Activated CD4-positive, alpha-beta memory T cell treated with anti-CD3 and anti-CD28 coated beads for 36 hours (primary cell): ENCODE measurements at regions not wholly inside any gene's neighbourhood (a gene's known extent, or its start where the extent isn't known, plus 50 kb on each side); places are given as distances from the start of the nearest gene placed in this dataset.
"Not testable (repeated sequence)": the region's sequence is repeated elsewhere in the genome, so short reads cannot be mapped to it uniquely, and the experiment has no call there.

ENCODE experiments used
- CTCF ChIA-PET: fragments of 350-600 bp; sonication (Branson Sonifier 250); formaldehyde crosslinking; loops from one replicate; lab custom pipeline; 2021; ENCODE audit warnings: antibody characterized with exemption, inconsistent platforms; lab: Charles Lee
- POLR2A ChIA-PET: fragments of 350-600 bp; sonication (Branson Sonifier 250); formaldehyde crosslinking; loops from one replicate; lab custom pipeline; 2021; ENCODE audit warnings: antibody characterized with exemption; lab: Charles Lee
- DNase-seq: peaks from one replicate; pipeline ENCODE4 v3.0.0-alpha.2; 2020
- H3K27ac Mint-ChIP-seq: one replicate; pipeline ENCODE4 v1.8.0; 2021; ENCODE audit warnings: mixed read lengths
- H3K27me3 Mint-ChIP-seq: one replicate; pipeline ENCODE4 v1.8.0; 2021; ENCODE audit warnings: mixed read lengths
- H3K36me3 Mint-ChIP-seq: one replicate; pipeline ENCODE4 v1.8.0; 2021; ENCODE audit warnings: mixed read lengths
- H3K4me1 Mint-ChIP-seq: one replicate; pipeline ENCODE4 v1.8.0; 2021; ENCODE audit warnings: low read depth, mixed read lengths
- H3K4me3 Mint-ChIP-seq: one replicate; pipeline ENCODE4 v1.8.0; 2021; ENCODE audit warnings: mild to moderate bottlenecking, mixed read lengths
- H3K9me3 Mint-ChIP-seq: one replicate; pipeline ENCODE4 v1.8.0; 2021; ENCODE audit warnings: mixed read lengths
- intact Hi-C: fragments of 100-400 bp; cut with micrococcal nuclease; formaldehyde crosslinking; loops from one replicate; pipeline ENCODE4 v1.15.1; 2023

DNA sequence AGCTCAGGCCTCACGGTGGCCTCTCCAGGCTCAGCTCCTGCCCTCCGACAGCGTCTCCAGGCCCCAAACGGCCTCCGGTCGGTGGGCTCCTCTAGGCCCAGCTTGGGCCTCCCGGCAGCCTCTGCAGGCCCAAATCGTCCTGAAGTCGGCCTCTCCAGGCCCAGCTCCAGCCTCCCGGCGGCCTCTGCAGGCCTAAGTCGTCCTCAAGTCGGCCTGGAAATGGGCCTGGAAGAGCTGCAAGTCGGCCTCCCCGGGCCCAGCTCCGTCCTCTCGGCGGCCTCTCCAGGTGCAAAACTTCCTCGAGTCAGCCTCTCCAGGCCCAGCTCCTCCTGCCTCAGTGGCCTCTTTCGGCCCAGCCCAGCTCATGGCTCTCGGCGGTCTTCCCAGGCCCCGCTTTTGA is 156.2 kb upstream of the CDK13 start:
- H3K27ac Mint-ChIP-seq, DNase-seq, H3K9me3 Mint-ChIP-seq, H3K4me3 Mint-ChIP-seq, H3K27me3 Mint-ChIP-seq, H3K4me1 Mint-ChIP-seq, CTCF ChIA-PET, intact Hi-C loops, POLR2A ChIA-PET: not testable (repeated sequence)
- H3K36me3 Mint-ChIP-seq, result peaks cover 15% of the 10 kb centered on the region

DNA sequence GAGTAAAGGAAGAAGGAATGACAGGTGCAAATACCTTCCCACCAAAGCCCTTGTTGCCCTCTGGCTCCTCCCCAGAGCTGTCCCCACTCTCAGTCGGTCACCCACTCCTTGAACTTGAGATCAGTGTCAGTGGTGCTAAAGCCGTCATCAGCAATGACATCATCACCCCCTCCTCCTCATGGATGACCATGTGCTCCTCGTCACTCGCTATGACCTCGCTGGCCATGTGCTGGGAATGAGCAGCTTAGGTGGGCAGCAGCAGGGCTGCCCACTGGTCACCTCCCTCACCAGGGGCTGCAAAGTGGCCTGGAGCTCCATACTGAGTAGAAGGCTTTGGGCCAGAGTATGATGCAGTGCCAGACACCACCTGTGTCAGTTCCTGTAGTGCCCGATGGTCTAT is 153.1 kb upstream of the CDK13 start:
- intact Hi-C loops, H3K9me3 Mint-ChIP-seq, POLR2A ChIA-PET, H3K4me3 Mint-ChIP-seq, H3K27ac Mint-ChIP-seq, CTCF ChIA-PET, DNase-seq, H3K27me3 Mint-ChIP-seq, H3K4me1 Mint-ChIP-seq, H3K36me3 Mint-ChIP-seq: not testable (repeated sequence)

DNA sequence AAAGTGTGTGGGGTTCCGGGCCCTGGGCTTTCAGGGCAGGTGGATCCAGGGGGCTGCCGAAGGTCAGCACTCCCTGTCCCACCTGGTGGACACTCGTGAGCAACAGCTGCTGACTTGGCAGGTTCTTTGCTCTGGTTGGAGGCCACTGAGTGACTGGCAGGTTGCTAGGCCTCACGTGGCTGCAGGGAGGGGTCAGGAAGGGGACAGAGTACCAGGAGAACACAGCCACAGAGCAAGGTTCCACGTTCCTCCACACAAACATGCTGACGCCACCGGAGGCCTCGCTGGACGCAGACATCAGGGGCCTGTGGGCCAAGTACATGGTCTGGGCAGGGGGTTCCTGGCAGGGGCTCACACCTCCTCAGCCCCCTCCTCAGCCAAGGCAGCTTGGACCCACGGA is 152.0 kb upstream of the CDK13 start:
- H3K27me3 Mint-ChIP-seq, H3K4me3 Mint-ChIP-seq, DNase-seq, POLR2A ChIA-PET, H3K36me3 Mint-ChIP-seq, H3K27ac Mint-ChIP-seq, H3K9me3 Mint-ChIP-seq, CTCF ChIA-PET, H3K4me1 Mint-ChIP-seq, intact Hi-C loops: not testable (repeated sequence)

DNA sequence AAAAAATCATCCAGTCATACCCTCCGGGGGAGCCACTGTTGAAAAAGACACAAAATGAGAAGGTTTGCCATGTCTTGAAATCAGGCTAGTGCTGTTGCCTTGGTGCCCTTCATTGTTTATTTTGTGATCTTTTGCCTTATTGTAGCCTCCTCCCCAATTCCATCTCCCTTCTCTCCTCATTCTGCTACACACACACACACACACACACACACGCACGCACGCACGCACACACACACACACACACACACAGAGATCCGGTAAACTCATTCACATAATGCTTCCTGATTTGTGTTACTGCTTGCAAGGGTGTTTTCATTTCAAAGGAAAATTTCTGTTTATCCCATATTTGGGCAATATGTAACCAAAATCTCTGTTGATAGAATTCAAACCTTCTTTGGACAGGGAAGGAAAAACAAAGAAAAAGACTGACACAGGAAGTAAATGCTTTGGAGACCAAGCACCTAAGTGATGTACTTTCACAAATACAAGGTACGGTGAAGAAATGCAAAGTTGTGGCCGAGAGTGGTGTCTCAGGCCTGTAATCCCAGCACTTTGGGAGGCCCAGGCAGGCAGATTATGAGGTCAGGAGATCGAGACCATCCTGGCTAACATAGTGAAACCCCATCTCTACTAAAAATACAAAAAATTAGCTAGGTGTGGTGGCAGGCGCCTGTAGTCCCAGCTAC is 141.1 kb upstream of the CDK13 start:
- Mint-ChIP-seq H3K36me3 (no peaks in the 10 kb centered on the region), H3K27me3 (peaks cover 10% of the 10 kb centered on the region), H3K27ac (no peak overlapping the region), H3K4me3 (no peak overlapping the region), H3K4me1 (no peaks in the 10 kb centered on the region), H3K9me3 (no peaks in the 10 kb centered on the region)
- intact Hi-C loops, result no loop called here
- POLR2A ChIA-PET, result no interaction called here
- DNase-seq, result no peak
- CTCF ChIA-PET, result interaction anchor here (1.1 kb wide), 1 partner anchor 228 kb away, joined by 3 read pairs; no protein-coding TSS in a partner anchor

DNA sequence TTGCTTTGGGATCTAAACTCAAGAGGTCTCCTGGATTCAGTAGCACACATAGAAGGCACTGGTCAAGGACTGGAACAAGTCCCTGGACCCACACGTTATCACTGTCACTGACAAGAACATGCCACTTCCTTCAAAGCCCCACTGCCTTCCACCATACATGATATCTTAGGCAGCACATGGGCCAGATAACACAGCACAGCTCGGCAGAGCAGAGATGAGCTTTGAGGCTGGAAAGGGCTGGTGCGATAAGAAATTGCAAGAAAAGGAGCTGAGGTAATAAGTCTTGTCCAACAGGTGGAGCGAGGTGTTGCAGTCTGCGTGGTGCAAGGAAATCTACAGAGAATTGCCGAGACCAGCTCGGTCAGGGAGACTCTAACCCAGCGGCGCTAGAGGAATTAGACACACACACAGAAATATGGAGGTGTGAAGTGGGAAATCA is 139.8 kb upstream of the CDK13 start:
- Mint-ChIP-seq H3K27ac (no peak overlapping the region), H3K27me3 (peaks cover 14% of the 10 kb centered on the region), H3K4me1 (no peaks in the 10 kb centered on the region), H3K9me3 (no peaks in the 10 kb centered on the region), H3K4me3 (no peak overlapping the region), H3K36me3 (no peaks in the 10 kb centered on the region)
- CTCF ChIA-PET, result no interaction called here
- intact Hi-C loops, result no loop called here
- POLR2A ChIA-PET, result no interaction called here
- no peak for DNase-seq

DNA sequence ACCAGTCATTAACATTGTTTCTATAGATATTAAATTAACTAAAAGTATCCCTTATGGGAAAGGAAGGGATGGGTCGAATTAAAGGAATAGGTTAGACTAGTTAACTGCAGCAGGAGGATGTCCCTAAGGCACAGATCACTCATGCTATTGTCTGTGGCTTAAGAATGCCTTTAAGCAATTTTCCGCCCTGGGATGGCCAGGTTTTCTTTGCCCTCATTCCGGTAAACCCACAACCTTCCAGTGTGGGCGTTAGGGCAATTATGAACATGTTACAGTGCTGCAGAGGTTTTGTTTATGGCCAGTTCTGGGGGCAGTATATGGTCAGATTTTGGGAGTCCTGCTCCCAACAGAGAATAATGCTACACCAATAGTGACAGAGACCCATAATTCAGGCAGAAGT is 139.3 kb upstream of the CDK13 start:
- Mint-ChIP-seq H3K36me3 (no peaks in the 10 kb centered on the region), H3K4me1 (no peaks in the 10 kb centered on the region), H3K9me3 (no peaks in the 10 kb centered on the region), H3K27me3 (peaks cover 18% of the 10 kb centered on the region), H3K27ac (no peak overlapping the region), H3K4me3 (no peak overlapping the region)
- CTCF ChIA-PET, result no interaction called here
- intact Hi-C loops, result no loop called here
- DNase-seq, result no peak
- POLR2A ChIA-PET, result no interaction called here

DNA sequence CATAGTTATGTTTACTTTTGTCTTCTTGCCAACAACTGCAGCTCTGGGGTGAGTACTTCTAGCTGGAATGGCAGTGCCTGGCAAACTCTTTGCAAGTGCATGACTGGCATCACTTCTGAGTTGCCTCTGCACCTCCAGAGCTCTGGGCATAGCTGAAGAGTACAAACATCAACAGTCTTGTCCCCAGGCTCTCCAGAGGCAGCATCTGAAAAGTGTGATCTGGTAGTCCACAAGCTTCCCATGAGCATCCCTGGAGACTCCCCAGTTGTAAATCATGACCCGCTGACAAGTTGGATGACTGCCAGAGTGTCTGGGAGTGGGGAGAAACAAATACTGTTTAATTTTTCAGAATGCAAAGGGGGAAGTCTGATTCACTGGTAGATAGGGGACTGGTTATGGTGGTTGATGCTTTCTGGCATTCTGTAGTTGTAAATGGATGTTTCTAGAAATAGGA is 138.9 kb upstream of the CDK13 start:
- no peaks in the 10 kb centered on the region for H3K4me1 Mint-ChIP-seq
- intact Hi-C loops, result no loop called here
- no peak for DNase-seq
- ChIA-PET POLR2A (no interaction called here), CTCF (interaction anchor here (0.6 kb wide), 1 partner anchor 85 kb away, joined by 3 read pairs; no protein-coding TSS in a partner anchor)
- no peak overlapping the region for H3K4me3 Mint-ChIP-seq
- no peaks in the 10 kb centered on the region for H3K36me3 Mint-ChIP-seq
- no peaks in the 10 kb centered on the region for H3K9me3 Mint-ChIP-seq
- no peak overlapping the region for H3K27ac Mint-ChIP-seq
- peaks cover 20% of the 10 kb centered on the region for H3K27me3 Mint-ChIP-seq

DNA sequence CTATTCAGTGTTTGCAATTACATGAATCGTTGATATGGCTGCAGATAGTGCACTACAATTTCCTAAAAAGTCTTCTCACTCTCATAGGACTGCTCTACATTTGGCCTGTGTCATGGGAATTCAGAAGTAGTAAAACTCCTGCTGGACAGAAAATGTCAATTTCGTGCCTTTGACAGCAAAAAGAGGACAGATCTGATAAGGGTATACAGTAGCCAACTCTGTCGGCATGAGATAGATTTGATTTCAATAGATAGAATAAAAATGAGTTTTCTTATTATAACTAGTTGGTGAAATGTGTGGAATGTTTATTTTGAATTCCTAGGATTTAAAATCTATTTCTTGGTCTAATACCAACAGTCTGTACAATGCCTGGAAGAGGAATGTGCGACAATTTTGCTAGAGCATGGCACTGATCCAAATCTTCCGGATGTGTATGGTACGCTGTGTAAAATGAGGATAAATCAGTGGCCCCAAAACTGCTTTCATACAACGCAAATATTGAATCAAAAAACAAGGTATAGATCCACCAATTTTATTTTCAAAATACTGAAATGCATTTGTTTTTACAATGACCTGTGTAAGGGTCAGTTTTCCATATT is 133.5 kb upstream of the CDK13 start:
- Mint-ChIP-seq H3K27ac (no peak overlapping the region), H3K4me1 (no peaks in the 10 kb centered on the region), H3K36me3 (no peaks in the 10 kb centered on the region), H3K27me3 (peaks cover 21% of the 10 kb centered on the region), H3K4me3 (no peak overlapping the region), H3K9me3 (no peaks in the 10 kb centered on the region)
- intact Hi-C loops, result no loop called here
- no peak for DNase-seq
- CTCF ChIA-PET, result no interaction called here
- POLR2A ChIA-PET, result no interaction called here

DNA sequence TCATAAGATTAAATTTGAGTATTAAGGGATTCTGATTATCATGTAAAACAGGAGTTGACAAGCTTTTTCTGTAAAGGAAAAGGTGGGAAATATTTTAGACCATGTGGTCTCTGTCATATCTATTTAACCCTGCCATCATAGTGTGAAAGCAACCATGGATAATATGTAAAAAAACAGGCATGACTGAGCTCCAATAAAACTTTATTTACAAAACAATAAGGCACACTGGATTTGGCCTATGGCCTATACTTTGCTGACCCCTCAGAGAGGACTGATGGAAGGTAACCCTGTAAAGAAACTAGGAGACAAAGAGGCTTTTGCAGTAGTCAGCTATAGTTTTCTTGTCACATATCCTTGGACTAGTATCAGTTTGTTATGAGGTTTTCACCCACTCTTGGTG is 130.5 kb upstream of the CDK13 start:
- CTCF ChIA-PET, result no interaction called here
- Mint-ChIP-seq H3K27me3 (peaks cover 29% of the 10 kb centered on the region), H3K36me3 (no peaks in the 10 kb centered on the region), H3K9me3 (no peaks in the 10 kb centered on the region), H3K4me3 (no peak overlapping the region), H3K4me1 (no peaks in the 10 kb centered on the region), H3K27ac (no peak overlapping the region)
- POLR2A ChIA-PET, result interaction anchor here (0.6 kb wide), 1 partner anchor 492 kb away, joined by 6 read pairs; no protein-coding TSS in a partner anchor
- no peak for DNase-seq
- intact Hi-C loops, result no loop called here

DNA sequence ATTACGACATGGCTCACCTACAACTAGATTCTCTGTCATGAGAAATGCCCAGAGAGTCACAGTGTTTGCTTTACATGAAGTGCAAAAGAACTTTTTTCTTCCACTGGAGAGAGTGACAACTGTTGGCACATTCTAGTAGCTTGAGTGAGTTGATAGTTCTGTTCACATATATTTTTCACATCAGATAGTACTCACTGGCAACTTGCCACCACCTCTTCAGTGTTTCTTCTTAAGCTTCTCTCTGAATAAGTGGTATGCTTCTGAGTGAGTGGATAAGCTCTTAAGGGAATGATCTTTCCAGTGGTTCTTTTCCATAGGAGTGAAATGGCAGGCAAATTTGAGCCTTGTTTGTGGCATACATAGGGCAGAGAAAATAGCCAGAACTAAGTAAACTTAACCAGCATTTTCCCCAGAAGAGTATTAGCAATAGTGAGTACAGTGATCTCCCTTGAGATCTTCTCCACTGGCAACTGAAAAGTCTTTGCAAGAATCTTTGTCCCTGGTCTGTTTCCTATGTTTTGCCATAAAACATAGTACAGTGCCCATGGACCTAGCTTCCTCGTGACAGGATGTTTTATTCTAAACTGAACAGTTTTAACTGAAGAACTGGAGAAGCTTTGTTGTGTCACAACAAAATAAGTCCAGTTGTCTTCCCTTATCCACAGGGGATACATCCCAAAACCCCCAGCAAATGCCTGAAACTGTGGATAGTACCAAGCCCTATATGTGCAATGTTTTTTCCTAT is 125.4 kb upstream of the CDK13 start:
- intact Hi-C loops, result no loop called here
- H3K4me1 Mint-ChIP-seq, result no peaks in the 10 kb centered on the region
- H3K4me3 Mint-ChIP-seq, result no peak overlapping the region
- H3K27me3 Mint-ChIP-seq, result peaks cover 27% of the 10 kb centered on the region
- no peak for DNase-seq
- ChIA-PET POLR2A (interaction anchor here (0.6 kb wide), 1 partner anchor 124 kb away, joined by 6 read pairs; no protein-coding TSS in a partner anchor), CTCF (interaction anchor here (0.9 kb wide), 1 partner anchor 228 kb away, joined by 4 read pairs; no protein-coding TSS in a partner anchor)
- no peaks in the 10 kb centered on the region for H3K36me3 Mint-ChIP-seq
- H3K9me3 Mint-ChIP-seq, result no peaks in the 10 kb centered on the region
- no peak overlapping the region for H3K27ac Mint-ChIP-seq

DNA sequence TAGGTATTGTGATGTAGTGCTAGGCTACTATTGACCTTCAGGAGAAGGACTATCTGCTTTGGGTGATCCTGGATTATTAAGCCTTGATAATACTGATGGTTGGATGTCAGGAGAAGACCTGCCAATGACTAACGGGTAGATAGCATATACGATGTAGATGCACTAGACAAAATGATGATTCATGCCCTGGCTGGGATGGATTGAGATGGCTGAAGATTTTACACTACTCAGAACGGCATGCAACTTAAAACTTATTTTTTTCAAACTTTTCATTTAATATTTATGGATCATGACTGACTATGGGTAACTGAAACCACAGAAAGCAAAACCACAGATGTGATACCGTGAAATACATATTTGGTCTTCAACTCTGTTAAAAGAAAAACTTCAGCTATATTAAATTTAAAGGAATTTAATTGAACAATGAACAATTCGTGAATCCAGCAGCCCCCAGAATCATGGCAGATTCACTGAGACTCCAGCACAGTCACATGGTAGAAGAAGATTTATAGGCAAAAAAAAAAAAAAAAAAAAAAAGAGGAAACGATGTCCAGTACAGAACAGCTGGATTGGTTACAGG is 124.6 kb upstream of the CDK13 start:
- no peaks in the 10 kb centered on the region for H3K36me3 Mint-ChIP-seq
- intact Hi-C loops, result no loop called here
- H3K9me3 Mint-ChIP-seq, result no peaks in the 10 kb centered on the region
- H3K27ac Mint-ChIP-seq, result no peak overlapping the region
- ChIA-PET CTCF (no interaction called here), POLR2A (interaction anchor here (0.6 kb wide), 1 partner anchor 123 kb away, joined by 6 read pairs; no protein-coding TSS in a partner anchor)
- peaks cover 31% of the 10 kb centered on the region for H3K27me3 Mint-ChIP-seq
- no peak overlapping the region for H3K4me3 Mint-ChIP-seq
- no peaks in the 10 kb centered on the region for H3K4me1 Mint-ChIP-seq
- no peak for DNase-seq

DNA sequence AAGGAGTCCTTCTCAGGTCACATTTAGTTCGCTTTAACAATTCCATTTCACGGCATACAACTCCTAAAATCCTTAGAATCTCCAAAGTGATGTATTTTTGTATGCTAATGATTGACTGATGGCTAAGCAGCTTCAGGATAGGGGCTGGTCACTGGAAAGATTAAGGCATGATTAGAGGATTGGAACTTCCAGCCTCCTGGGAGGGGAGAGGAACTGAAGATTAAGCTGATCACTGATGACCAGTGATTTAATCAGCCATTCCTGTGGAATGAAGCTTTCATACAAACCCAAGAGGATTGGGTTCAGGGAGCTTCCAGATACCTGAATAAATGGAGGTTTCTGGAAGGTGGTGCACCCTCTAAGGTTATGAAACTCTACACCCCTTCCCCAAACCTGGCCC is 123.9 kb upstream of the CDK13 start:
- Mint-ChIP-seq H3K9me3 (no peaks in the 10 kb centered on the region), H3K4me1 (no peaks in the 10 kb centered on the region), H3K4me3 (no peak overlapping the region), H3K27ac (no peak overlapping the region), H3K27me3 (peaks cover 34% of the 10 kb centered on the region), H3K36me3 (no peaks in the 10 kb centered on the region)
- intact Hi-C loops, result no loop called here
- no peak for DNase-seq
- ChIA-PET POLR2A (no interaction called here), CTCF (interaction anchor here (0.9 kb wide), 1 partner anchor 226 kb away, joined by 3 read pairs; no protein-coding TSS in a partner anchor)
